C1 segment of cervical spinal cord (tissue), 14 donors: ENCODE measurements at regions not wholly inside any gene's neighbourhood (a gene's known extent, or its start where the extent isn't known, plus 50 kb on each side); places are given as distances from the start of the nearest gene placed in this dataset.
"Not testable (repeated sequence)": the region's sequence is repeated elsewhere in the genome, so short reads cannot be mapped to it uniquely, and the experiment has no call there.

Experiments used
- DNase-seq, 14 donors: peaks; one replicate each; lab custom pipeline; 2025; lab: John Stamatoyannopoulos, UW

GRCh38 chr14:48429512-48429911, 754.1 kb upstream of the MDGA2 start:
- no peak for DNase-seq

GRCh38 chr14:48417715-48418500, 742.5 kb upstream of the MDGA2 start:
- DNase-seq, result no peak

- no peak for DNase-seq
Measured at GRCh38 chr14:48401321-48401720, 725.9 kb upstream of the MDGA2 start.

DNA sequence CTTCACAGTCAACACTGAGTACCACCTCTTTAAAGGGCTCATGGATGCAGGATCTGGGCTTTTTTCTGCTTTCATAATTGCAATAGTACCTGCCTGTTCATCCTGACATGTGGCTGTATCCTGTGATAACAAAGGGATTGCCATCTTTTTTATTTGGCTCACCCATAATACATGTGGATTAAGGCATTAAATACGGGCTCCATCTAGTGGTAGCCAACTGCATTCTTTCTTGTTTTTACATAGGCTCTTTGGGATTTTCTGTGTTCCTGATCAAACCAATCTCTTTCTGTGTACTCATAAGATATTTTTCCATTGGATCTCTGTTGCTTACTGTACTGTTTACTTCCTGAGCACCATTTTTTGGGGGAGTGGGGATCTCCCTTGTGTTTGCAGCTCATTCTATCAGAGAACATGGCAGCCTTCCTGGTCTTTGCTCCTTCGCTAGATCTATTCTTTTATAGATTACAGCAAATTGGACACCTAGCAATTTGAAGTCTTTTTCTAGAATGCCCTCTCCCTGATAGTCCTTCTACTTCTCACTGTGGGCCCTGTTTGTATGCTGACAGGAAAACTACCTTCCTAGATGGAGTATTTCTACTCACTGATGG, 723.4 kb upstream of the MDGA2 start:
- peak in 1 of 14 donors; percentile 15 for DNase-seq

- DNase-seq, result no peak
Measured at GRCh38 chr14:48391661-48392060, 716.3 kb upstream of the MDGA2 start.

GRCh38 chr14:48390346-48390745, 714.9 kb upstream of the MDGA2 start:
- DNase-seq, result no peak

GRCh38 chr14:48384821-48385220, 709.4 kb upstream of the MDGA2 start:
- DNase-seq, result no peak

DNA sequence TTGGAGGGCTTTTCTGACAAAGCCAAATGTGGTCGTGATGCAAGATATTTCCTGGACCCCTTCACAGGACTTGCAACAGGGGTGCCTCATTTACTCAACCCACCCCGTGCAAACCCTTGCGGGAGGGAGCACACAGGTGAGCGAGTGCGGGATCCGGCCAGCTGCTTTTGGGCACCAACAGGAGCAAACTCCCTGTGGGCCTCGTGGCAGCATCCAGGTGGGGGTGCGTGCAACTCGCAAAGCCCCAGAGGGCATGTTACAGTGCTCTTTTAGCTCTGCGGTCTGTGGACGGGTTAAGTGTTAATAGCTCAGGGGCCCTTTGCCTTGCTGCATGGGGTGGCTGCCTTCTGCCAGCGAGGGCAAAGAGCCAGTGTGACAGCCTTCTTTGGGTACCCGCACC, 707.6 kb upstream of the MDGA2 start:
- no peak for DNase-seq

- DNase-seq, result no peak
Measured at GRCh38 chr14:48378541-48378940, 703.1 kb upstream of the MDGA2 start.

GRCh38 chr14:48373981-48374380, 698.6 kb upstream of the MDGA2 start:
- DNase-seq, result no peak

- DNase-seq, result no peak
Measured at GRCh38 chr14:48350971-48351370, 675.6 kb upstream of the MDGA2 start.

DNA sequence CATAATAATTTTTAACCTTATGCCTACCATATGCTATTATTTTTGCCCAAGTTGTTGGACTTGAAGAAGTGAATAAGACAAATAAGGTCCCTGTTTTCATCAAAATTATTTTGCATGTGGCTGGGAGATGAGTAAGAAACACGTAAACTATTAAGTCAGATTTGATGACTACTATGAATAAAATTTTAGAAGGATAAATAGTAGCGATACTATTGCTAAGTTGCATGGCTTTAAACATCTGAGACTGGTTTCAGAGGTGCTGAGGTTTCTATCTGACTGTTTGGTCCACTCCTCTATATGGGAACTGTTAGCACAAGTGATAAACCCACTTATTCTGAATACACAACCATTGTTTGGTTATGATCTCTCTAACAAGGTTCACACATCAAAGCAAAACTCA, 674.3 kb upstream of the MDGA2 start:
- no peak for DNase-seq

GRCh38 chr14:48341069-48341468, 665.7 kb upstream of the MDGA2 start:
- DNase-seq, result no peak

- DNase-seq, result no peak
Measured at GRCh38 chr14:48333221-48333920, 658.0 kb upstream of the MDGA2 start.

DNA sequence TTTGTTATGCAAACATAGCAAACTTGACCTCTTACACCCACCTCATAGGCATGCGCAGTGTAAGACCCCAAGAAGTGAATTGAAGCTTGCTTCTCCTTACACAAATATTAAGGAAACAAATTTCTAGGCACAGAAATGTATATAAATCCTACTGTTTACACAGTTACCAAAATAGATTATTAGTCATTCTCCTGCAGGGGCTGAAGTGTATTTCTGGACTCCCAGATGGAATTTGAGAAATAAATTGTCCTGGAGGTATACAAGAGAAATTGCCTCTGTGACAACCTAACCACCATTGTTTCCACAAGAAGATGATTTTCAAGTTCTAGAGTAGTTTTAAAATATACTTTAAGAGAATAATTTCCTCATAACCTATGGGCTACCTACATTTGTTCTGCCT, 656.0 kb upstream of the MDGA2 start:
- no peak for DNase-seq

GRCh38 chr14:48325486-48325885, 650.1 kb upstream of the MDGA2 start:
- DNase-seq, result no peak

GRCh38 chr14:48323665-48324064, 648.3 kb upstream of the MDGA2 start:
- no peak for DNase-seq

DNA sequence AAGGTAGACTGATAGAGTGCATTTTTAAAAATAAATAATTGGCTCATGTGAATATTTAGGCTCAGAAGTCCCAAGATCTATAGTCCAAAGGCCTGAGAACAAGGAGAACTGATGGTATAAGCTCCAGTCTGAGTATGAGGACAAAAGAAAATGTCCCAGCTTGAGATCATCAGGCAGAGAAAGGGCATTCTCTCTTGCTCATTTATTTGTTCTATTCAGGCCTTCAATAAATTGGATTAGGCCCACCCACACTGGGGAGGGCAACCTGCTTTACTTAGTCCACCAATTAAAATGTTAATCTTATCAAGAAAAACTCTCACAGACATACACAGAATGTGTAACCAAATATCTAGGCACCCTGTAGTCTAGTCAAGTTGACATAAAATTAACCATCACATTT, 644.4 kb upstream of the MDGA2 start:
- no peak for DNase-seq

GRCh38 chr14:48304729-48305128, 629.3 kb upstream of the MDGA2 start:
- no peak for DNase-seq

DNA sequence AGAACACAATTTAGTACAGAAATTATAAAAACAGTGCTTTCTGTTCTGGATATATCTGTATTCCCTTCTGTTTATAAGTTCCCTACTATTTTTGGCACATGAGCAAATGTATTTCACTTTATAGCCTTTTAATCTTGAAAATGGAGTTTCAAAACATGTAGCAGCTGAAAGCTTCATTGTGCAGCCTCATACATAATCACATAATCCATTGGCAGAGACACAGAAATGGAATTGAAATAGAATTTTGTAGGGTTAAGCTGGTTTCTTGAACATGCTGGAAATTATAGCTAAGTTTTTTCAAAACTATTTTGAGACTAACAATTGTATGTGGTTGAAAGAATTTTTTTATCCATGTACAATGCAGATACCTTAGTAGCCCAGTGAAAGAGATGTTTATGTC, 614.3 kb upstream of the MDGA2 start:
- no peak for DNase-seq

GRCh38 chr14:48285217-48285616, 609.8 kb upstream of the MDGA2 start:
- DNase-seq, result not testable (repeated sequence)

DNA sequence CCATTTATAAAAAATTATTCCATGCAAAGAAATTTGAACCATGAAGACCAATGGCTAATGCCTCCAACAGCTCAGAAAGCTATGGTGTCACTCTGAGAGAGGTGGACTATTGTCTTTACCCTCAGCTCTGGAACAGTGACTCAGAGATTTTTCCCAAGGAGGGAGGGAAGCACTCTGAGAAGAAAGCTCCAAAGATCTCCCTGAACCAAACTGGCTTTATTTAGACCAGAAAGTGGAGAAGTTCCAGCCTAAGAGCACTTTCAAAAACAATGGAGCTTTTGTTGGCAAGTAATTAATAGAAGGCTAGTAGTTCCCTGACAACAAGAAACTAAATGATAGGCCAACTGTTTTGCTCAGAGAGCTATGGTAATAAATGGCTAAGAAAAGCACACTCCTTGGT, 599.9 kb upstream of the MDGA2 start:
- peak in 7 of 14 donors; percentile 1 to 42 (median 17) for DNase-seq

- DNase-seq, result peak in 3 of 14 donors; percentile 9 to 42 (median 14)
Measured at GRCh38 chr14:48274826-48275225, 599.4 kb upstream of the MDGA2 start.
